Neural cell (in vitro differentiated cells): ENCODE measurements at regions not wholly inside any gene's neighbourhood (a gene's known extent, or its start where the extent isn't known, plus 50 kb on each side); places are given as distances from the start of the nearest gene placed in this dataset.

Experiments
- CTCF ChIP-seq: fragments of 450-650 bp; IDR thresholded peaks from 2 replicates; pipeline ENCODE4 v1.5.1; 2014; ENCODE audit warnings: antibody characterized with exemption, mild to moderate bottlenecking, moderate library complexity; ENCODE audit not compliant: poor library complexity, severe bottlenecking
- EP300 ChIP-seq: fragments of 450-650 bp; conservative IDR thresholded peaks from 2 replicates; pipeline ENCODE4 v1.6.1; 2014; ENCODE audit warnings: antibody characterized with exemption, mild to moderate bottlenecking, moderate library complexity; ENCODE audit not compliant: poor library complexity, severe bottlenecking
- EZH2 ChIP-seq: fragments of 200-600, 300-800 bp; shearing (Covaris generic), sonication (generic); IDR thresholded peaks from 2 replicates; pipeline ENCODE4 v1.6.1; 2014; ENCODE audit warnings: antibody characterized with exemption, low read length, borderline replicate concordance, mild to moderate bottlenecking; ENCODE audit not compliant: insufficient read depth, poor library complexity, severe bottlenecking
- MXI1 ChIP-seq: fragments of 450-650 bp; conservative IDR thresholded peaks from 2 replicates; pipeline ENCODE4 v1.6.1; 2014; ENCODE audit warnings: antibody characterized with exemption, mild to moderate bottlenecking; ENCODE audit not compliant: poor library complexity, severe bottlenecking
- POLR2AphosphoS5 ChIP-seq: IDR thresholded peaks from 2 replicates; pipeline ENCODE4 v1.6.1; 2012
- RAD21 ChIP-seq: fragments of 450-650 bp; conservative IDR thresholded peaks from 2 replicates; pipeline ENCODE4 v1.6.1; 2014; ENCODE audit warnings: antibody characterized with exemption, mild to moderate bottlenecking, moderate library complexity
- TAF1 ChIP-seq: IDR thresholded peaks from 2 replicates; pipeline ENCODE4 v1.6.1; 2012; ENCODE audit warnings: low read depth

DNA sequence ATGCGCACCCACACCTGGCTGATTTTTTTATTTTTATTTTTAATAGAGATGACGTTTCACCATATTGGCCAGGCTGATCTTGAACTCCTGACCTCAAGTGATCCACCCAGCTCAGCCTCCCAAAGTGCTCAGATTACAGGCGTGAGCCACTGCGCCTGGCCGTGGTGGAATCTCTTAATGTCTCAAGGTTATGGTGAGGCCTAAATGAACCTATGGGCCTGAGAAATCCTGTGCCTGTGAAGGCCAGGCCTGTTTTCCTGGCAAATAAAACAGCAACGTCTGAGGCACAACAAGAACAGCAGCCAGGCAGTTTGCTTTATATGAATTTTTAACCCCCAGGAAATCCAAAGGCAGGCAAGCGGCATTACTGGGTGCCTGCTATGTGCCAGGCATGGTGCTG, 297.5 kb upstream of the ZMIZ1 start:
- TF ChIP-seq CTCF, result no peak
- no peak for TF ChIP-seq TAF1
- TF ChIP-seq MXI1, result no peak
- no peak for TF ChIP-seq EZH2
- TF ChIP-seq POLR2AphosphoS5, result no peak
- no peak for TF ChIP-seq EP300
- no peak for TF ChIP-seq RAD21
